HCT116 (cell line): ENCODE measurements at regions not wholly inside any gene's neighbourhood (a gene's known extent, or its start where the extent isn't known, plus 50 kb on each side); places are given as distances from the start of the nearest gene placed in this dataset.

Experiments used
- ATAC-seq: fragments of 200-7000 bp; cut with Tn5 transposase; 2 replicates; pipeline ENCODE4 v1.9.1; 2020; ENCODE audit warnings: mild to moderate bottlenecking, moderate library complexity
- BruUV-seq: library from RNA; stranded (reverse); fragments of 400-500 nt; replicated peaks from 2 replicates; lab custom pipeline; 2021; lab: Mats Ljungman, UMichigan
- CTCF ChIA-PET: fragments of 300-600 bp; sonication (Branson Sonifier 250); formaldehyde crosslinking; loops from one replicate; lab custom pipeline; 2021; ENCODE audit warnings: antibody characterized with exemption; lab: Charles Lee
- POLR2A ChIA-PET: fragments of 300-600, 350-600 bp; sonication (Branson Sonifier 250); formaldehyde crosslinking; loops from one replicate; lab custom pipeline; 2021; ENCODE audit warnings: antibody characterized with exemption; lab: Charles Lee
- RAD21 ChIA-PET, 2 experiments: fragments of 300-600 bp; sonication (Branson Sonifier 250); formaldehyde crosslinking; loops; one replicate each; lab custom pipeline; 2023; ENCODE audit warnings: low total read pairs in 2 of 2; ENCODE audit not compliant: uncharacterized antibody in 2 of 2, unreplicated experiment in 2 of 2, low non-redundant PET in 1 of 2; lab: Charles Lee
- DNase-seq: peaks from one replicate; pipeline ENCODE4 v3.0.0-alpha.2; 2010; ENCODE audit warnings: low read depth, low spot score
- H2AFZ ChIP-seq: fragments of 200-600 bp; shearing (Covaris generic), sonication (generic); 2 replicates; pipeline ENCODE4 v1.6.1; 2017; ENCODE audit warnings: low read depth, mixed run types, mixed read lengths, antibody characterized with exemption, low read length; ENCODE audit not compliant: poor library complexity, severe bottlenecking
- H3K27ac ChIP-seq: 2 replicates; pipeline ENCODE4 v1.5.1; 2012; ENCODE audit warnings: low read depth, low read length
- H3K27me3 ChIP-seq: fragments of 200-600 bp; sonication (generic); 2 replicates; pipeline ENCODE4 v1.6.1; 2016; ENCODE audit warnings: mixed run types, low read length, mixed read lengths; ENCODE audit not compliant: insufficient read depth
- H3K36me3 ChIP-seq, 2 experiments: fragments of 200-500 bp in 1 of 2; fragments of 200-600 bp in 1 of 2; sonication (Bioruptor generic) in 1 of 2; sonication (generic) in 1 of 2; 2 replicates each; pipeline versions ENCODE4 v1.5.1 to v1.6.1; 2014 to 2016; ENCODE audit warnings: low read length in 2 of 2, inconsistent platforms in 1 of 2, mixed read lengths in 1 of 2, mixed run types in 1 of 2; ENCODE audit not compliant: insufficient read depth in 2 of 2, control insufficient read depth in 1 of 2
- H3K4me1 ChIP-seq, 2 experiments: fragments of 200-600 bp in 1 of 2; sonication (generic) in 1 of 2; 2 replicates each; pipeline versions ENCODE4 v1.5.1 to v1.6.1; 2012 to 2017; ENCODE audit warnings: low read length in 2 of 2, inconsistent platforms in 1 of 2, mild to moderate bottlenecking in 1 of 2, mixed read lengths in 1 of 2, mixed run types in 1 of 2, moderate library complexity in 1 of 2; ENCODE audit not compliant: insufficient read depth in 2 of 2, control insufficient read depth in 1 of 2
- H3K4me2 ChIP-seq: fragments of 200-600 bp; sonication (generic); 2 replicates; pipeline ENCODE4 v1.6.1; 2017; ENCODE audit warnings: mixed run types, low read length, mixed read lengths
- H3K4me3 ChIP-seq, 2 experiments: fragments of 200-600 bp in 1 of 2; sonication (generic) in 1 of 2; replicated peaks in 1 of 2; 2 replicates each; pipeline ENCODE4 v1.5.1; 2011 to 2016; ENCODE audit warnings: low read length in 2 of 2, control low read depth in 1 of 2, low read depth in 1 of 2, mild to moderate bottlenecking in 1 of 2, mixed read lengths in 1 of 2, mixed run types in 1 of 2
- H3K79me2 ChIP-seq: fragments of 200-600 bp; sonication (generic); 2 replicates; pipeline ENCODE4 v1.6.1; 2017; ENCODE audit warnings: mild to moderate bottlenecking, mixed run types, low read length, moderate library complexity, mixed read lengths; ENCODE audit not compliant: insufficient read depth
- H3K9ac ChIP-seq: fragments of 200-600 bp; sonication (generic); 2 replicates; pipeline ENCODE4 v1.6.1; 2016; ENCODE audit warnings: low read length, mixed read lengths
- H3K9me2 ChIP-seq: fragments of 200-600 bp; sonication (generic), shearing (Covaris generic); 2 replicates; pipeline ENCODE4 v1.6.1; 2017; ENCODE audit warnings: mixed run types, mild to moderate bottlenecking, moderate library complexity; ENCODE audit not compliant: insufficient read depth
- H3K9me3 ChIP-seq, 2 experiments: fragments of 200-500 bp in 1 of 2; fragments of 200-600 bp in 1 of 2; sonication (Bioruptor generic) in 1 of 2; sonication (generic) in 1 of 2; 2 replicates each; pipeline ENCODE4 v1.6.1; 2014 to 2017; ENCODE audit warnings: low read length in 2 of 2, mixed read lengths in 2 of 2, inconsistent platforms in 1 of 2, low read depth in 1 of 2, mild to moderate bottlenecking in 1 of 2, mixed run types in 1 of 2, moderate library complexity in 1 of 2; ENCODE audit not compliant: control insufficient read depth in 1 of 2, insufficient read depth in 1 of 2
- H4K20me1 ChIP-seq: fragments of 200-600 bp; sonication (generic), shearing (Covaris generic); 2 replicates; pipeline ENCODE4 v1.6.1; 2017; ENCODE audit warnings: mixed run types, mild to moderate bottlenecking, moderate library complexity; ENCODE audit not compliant: insufficient read depth
- CEBPB ChIP-seq: IDR thresholded peaks from 2 replicates; pipeline ENCODE4 v1.6.1; 2012; ENCODE audit warnings: low read depth
- ELF1 ChIP-seq: IDR thresholded peaks from 2 replicates; pipeline ENCODE4 v1.6.1; 2012; ENCODE audit warnings: low read depth, borderline replicate concordance
- EZH2 ChIP-seq: fragments of 200-600 bp; sonication (generic); IDR thresholded peaks from 2 replicates; pipeline ENCODE4 v1.6.1; 2017; ENCODE audit warnings: antibody characterized with exemption, mixed run types
- FOSL1 ChIP-seq: IDR thresholded peaks from 2 replicates; pipeline ENCODE4 v1.6.1; 2012; ENCODE audit warnings: low read depth
- POLR2AphosphoS5 ChIP-seq: IDR thresholded peaks from 2 replicates; pipeline ENCODE4 v1.6.1; 2011; ENCODE audit warnings: mild to moderate bottlenecking, low read depth, low read length, moderate library complexity
- SIN3A ChIP-seq: IDR thresholded peaks from 2 replicates; pipeline ENCODE4 v1.6.1; 2012; ENCODE audit warnings: low read depth
- SRF ChIP-seq: IDR thresholded peaks from 2 replicates; pipeline ENCODE4 v1.6.1; 2012; ENCODE audit warnings: low read depth
- YY1 ChIP-seq: IDR thresholded peaks from 2 replicates; pipeline ENCODE4 v1.6.1; 2011; ENCODE audit warnings: low read length, low read depth, moderate library complexity, mild to moderate bottlenecking; ENCODE audit not compliant: insufficient replicate concordance; ENCODE audit errors: extremely low read depth
- ZFX ChIP-seq: fragments of 450-650 bp; IDR thresholded peaks from 2 replicates; pipeline ENCODE4 v1.6.1; 2017
- ZNF274 ChIP-seq: fragments of 200-500 bp; sonication (Bioruptor generic); IDR thresholded peaks from 2 replicates; pipeline ENCODE4 v1.6.1; 2014; ENCODE audit warnings: mild to moderate bottlenecking, low read depth, low read length, inconsistent platforms
- intact Hi-C: fragments of 100-400 bp; cut with micrococcal nuclease; formaldehyde crosslinking; loops from 2 replicates; pipeline ENCODE4 v1.10.0; 2022
- TF ChIP-seq, protein P1 (sequence below): IDR thresholded peaks from 2 replicates; pipeline ENCODE4 v1.6.1; 2012
- TF ChIP-seq, protein P2 (sequence below): IDR thresholded peaks from 2 replicates; pipeline ENCODE4 v1.6.1; 2012

DNA sequence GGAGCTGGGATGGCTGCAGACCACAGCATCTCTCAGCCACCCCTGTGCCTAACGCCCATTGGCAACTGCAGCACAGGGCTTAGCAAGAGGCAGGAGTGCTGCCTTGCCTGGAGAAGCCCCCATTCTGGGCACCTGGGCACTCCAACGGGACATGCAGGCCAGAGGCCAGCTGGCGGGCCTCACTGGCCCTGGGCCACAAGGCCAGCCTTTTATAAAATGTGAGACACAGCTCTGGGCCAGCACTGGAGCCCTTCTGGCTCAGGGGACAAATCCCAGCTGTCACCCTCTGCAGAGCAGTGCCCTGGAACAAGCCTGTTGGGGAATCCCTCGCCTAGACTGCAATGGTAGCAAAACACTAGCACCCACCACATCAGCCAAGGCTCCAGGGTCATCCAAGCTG is 171.8 kb downstream of the WSCD1 start (continued):
- TF ChIP-seq SRF, result no peak

DNA sequence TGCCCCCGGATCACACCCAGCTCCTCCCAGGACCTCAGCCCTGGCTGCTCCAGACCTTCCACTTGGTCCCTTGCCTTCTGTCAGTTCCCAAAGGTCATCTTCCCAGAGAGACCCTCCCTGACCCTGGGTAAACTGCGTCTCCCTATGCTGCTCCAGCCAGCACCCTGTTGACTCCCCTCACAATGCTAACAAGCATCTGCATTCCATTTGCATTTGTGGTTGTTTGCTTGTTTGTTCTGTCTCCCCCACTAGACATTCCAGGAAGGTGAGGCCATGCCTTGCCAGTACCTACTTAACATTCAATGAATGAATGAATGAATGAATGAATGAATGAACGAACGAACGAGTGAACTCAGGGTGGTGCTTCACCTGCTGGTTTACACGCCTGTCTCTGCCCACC is 171.2 kb downstream of the WSCD1 start:
- no peak for TF ChIP-seq FOSL1
- no peak for TF ChIP-seq POLR2AphosphoS5
- TF ChIP-seq, protein P1, sequence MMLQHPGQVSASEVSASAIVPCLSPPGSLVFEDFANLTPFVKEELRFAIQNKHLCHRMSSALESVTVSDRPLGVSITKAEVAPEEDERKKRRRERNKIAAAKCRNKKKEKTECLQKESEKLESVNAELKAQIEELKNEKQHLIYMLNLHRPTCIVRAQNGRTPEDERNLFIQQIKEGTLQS, result no peak
- TF ChIP-seq EZH2, result no peak
- no peak for TF ChIP-seq SRF
- TF ChIP-seq ZFX, result no peak
- TF ChIP-seq, protein P2, sequence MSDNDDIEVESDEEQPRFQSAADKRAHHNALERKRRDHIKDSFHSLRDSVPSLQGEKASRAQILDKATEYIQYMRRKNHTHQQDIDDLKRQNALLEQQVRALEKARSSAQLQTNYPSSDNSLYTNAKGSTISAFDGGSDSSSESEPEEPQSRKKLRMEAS, result no peak
- TF ChIP-seq CEBPB, result no peak
- no peak for TF ChIP-seq ELF1
- TF ChIP-seq YY1, result no peak
- TF ChIP-seq ZNF274, result no peak
- no peak for TF ChIP-seq SIN3A
- no peak overlapping the region for H3K4me3 ChIP-seq
- no peaks in the 10 kb centered on the region for H3K4me1 ChIP-seq
- ChIA-PET CTCF (no interaction called here), RAD21 (no interaction called here), POLR2A (no interaction called here)
- H3K9ac ChIP-seq, result no peak overlapping the region
- H3K9me3 ChIP-seq, result no peaks in the 10 kb centered on the region
- ATAC-seq, result no peak
- DNase-seq, result no peak
- no peak overlapping the region for H3K27ac ChIP-seq
- H3K79me2 ChIP-seq, result no peaks in the 10 kb centered on the region
- intact Hi-C loops, result no loop called here
- peaks cover 78% of the 10 kb centered on the region for H3K27me3 ChIP-seq
- BruUV-seq, result no TSS peak
- no peaks in the 10 kb centered on the region for H3K36me3 ChIP-seq
- H3K9me2 ChIP-seq, result no peaks in the 10 kb centered on the region
- H2AFZ ChIP-seq, result no peak overlapping the region
- H4K20me1 ChIP-seq, result no peaks in the 10 kb centered on the region
- no peak overlapping the region for H3K4me2 ChIP-seq
